H9 (cell line): ENCODE measurements at regions not wholly inside any gene's neighbourhood (a gene's known extent, or its start where the extent isn't known, plus 50 kb on each side); places are given as distances from the start of the nearest gene placed in this dataset.

Source experiments
- DNase-seq: peaks from one replicate; pipeline ENCODE4 v3.0.0-alpha.2; 2017
- H2AFZ ChIP-seq: one replicate; pipeline ENCODE4 v1.6.1; 2013; ENCODE audit warnings: mild to moderate bottlenecking, low read length, control low read depth, moderate library complexity
- H2AK5ac ChIP-seq: 2 replicates; pipeline ENCODE4 v1.6.1; 2013; ENCODE audit warnings: low read length, control low read depth, mixed read lengths; ENCODE audit not compliant: insufficient read length
- H2BK120ac ChIP-seq: one replicate; pipeline ENCODE4 v1.6.1; 2013; ENCODE audit warnings: low read depth, mild to moderate bottlenecking, low read length, control low read depth, inconsistent platforms; ENCODE audit not compliant: poor library complexity, severe bottlenecking
- H2BK12ac ChIP-seq: 2 replicates; pipeline ENCODE4 v1.6.1; 2013; ENCODE audit warnings: low read length, control low read depth, mixed read lengths, low read depth; ENCODE audit not compliant: insufficient read length
- H2BK15ac ChIP-seq: 2 replicates; pipeline ENCODE4 v1.6.1; 2013; ENCODE audit warnings: low read depth, low read length, control low read depth
- H2BK20ac ChIP-seq: one replicate; pipeline ENCODE4 v1.6.1; 2013; ENCODE audit warnings: low read depth, mild to moderate bottlenecking, low read length, control low read depth, inconsistent platforms; ENCODE audit not compliant: poor library complexity, severe bottlenecking
- H2BK5ac ChIP-seq: 2 replicates; pipeline ENCODE4 v1.6.1; 2013; ENCODE audit warnings: low read length, control low read depth, mixed read lengths; ENCODE audit not compliant: insufficient read length
- H3K14ac ChIP-seq: 2 replicates; pipeline ENCODE4 v1.6.1; 2013; ENCODE audit warnings: low read length, control low read depth; ENCODE audit not compliant: insufficient read depth
- H3K18ac ChIP-seq: 2 replicates; pipeline ENCODE4 v1.6.1; 2013; ENCODE audit warnings: low read depth, mild to moderate bottlenecking, mixed read lengths, low read length, control low read depth; ENCODE audit not compliant: insufficient read length
- H3K23ac ChIP-seq: 2 replicates; pipeline ENCODE4 v1.6.1; 2013; ENCODE audit warnings: low read length, control low read depth, mixed read lengths, low read depth; ENCODE audit not compliant: insufficient read length
- H3K23me2 ChIP-seq: 2 replicates; pipeline ENCODE4 v1.6.1; 2013; ENCODE audit warnings: low read depth, mild to moderate bottlenecking, mixed read lengths, low read length, control low read depth; ENCODE audit not compliant: insufficient read length, poor library complexity, severe bottlenecking
- H3K27ac ChIP-seq: 2 replicates; pipeline ENCODE4 v1.5.1; 2013; ENCODE audit warnings: low read length, control low read depth, mixed read lengths, low read depth; ENCODE audit not compliant: insufficient read length
- H3K27me3 ChIP-seq: 2 replicates; pipeline ENCODE4 v1.6.1; 2013; ENCODE audit warnings: low read length, control low read depth, inconsistent platforms; ENCODE audit not compliant: insufficient read depth
- H3K4ac ChIP-seq: 2 replicates; pipeline ENCODE4 v1.6.1; 2013; ENCODE audit warnings: low read depth, mild to moderate bottlenecking, control low read depth, inconsistent platforms, low read length, moderate library complexity
- H3K4me1 ChIP-seq: 2 replicates; pipeline ENCODE4 v1.6.1; 2013; ENCODE audit warnings: low read length, control low read depth, inconsistent platforms; ENCODE audit not compliant: insufficient read depth
- H3K4me2 ChIP-seq: 2 replicates; pipeline ENCODE4 v1.6.1; 2013; ENCODE audit warnings: low read length, control low read depth, mixed read lengths; ENCODE audit not compliant: insufficient read length, insufficient read depth
- H3K56ac ChIP-seq: 2 replicates; pipeline ENCODE4 v1.6.1; 2013; ENCODE audit warnings: low read depth, mild to moderate bottlenecking, mixed read lengths, low read length, control low read depth; ENCODE audit not compliant: insufficient read length
- H3K79me1 ChIP-seq: 2 replicates; pipeline ENCODE4 v1.6.1; 2013; ENCODE audit warnings: low read depth, mild to moderate bottlenecking, moderate library complexity, low read length, control low read depth, inconsistent platforms; ENCODE audit not compliant: insufficient read depth, poor library complexity, severe bottlenecking
- H3K79me2 ChIP-seq: 2 replicates; pipeline ENCODE4 v1.6.1; 2013; ENCODE audit warnings: low read length, control low read depth, inconsistent platforms; ENCODE audit not compliant: insufficient read depth
- H3K9ac ChIP-seq: 2 replicates; pipeline ENCODE4 v1.6.1; 2013; ENCODE audit warnings: low read length, control low read depth, mixed read lengths; ENCODE audit not compliant: insufficient read length; ENCODE audit errors: extremely low read depth
- H3K9me3 ChIP-seq: one replicate; pipeline ENCODE4 v1.6.1; 2013; ENCODE audit warnings: low read depth, low read length, inconsistent platforms; ENCODE audit not compliant: control insufficient read depth
- H3T11ph ChIP-seq: one replicate; pipeline ENCODE4 v1.6.1; 2013; ENCODE audit warnings: mild to moderate bottlenecking, low read length, control low read depth, inconsistent platforms
- H4K20me1 ChIP-seq: one replicate; pipeline ENCODE4 v1.6.1; 2013; ENCODE audit not compliant: control insufficient read depth, insufficient read length, insufficient read depth
- H4K5ac ChIP-seq: 2 replicates; pipeline ENCODE4 v1.6.1; 2013; ENCODE audit warnings: low read depth, mild to moderate bottlenecking, mixed read lengths, low read length, control low read depth; ENCODE audit not compliant: insufficient read length
- H4K8ac ChIP-seq: replicated peaks from 2 replicates; pipeline ENCODE4 v1.6.1; 2013; ENCODE audit warnings: low read length, control low read depth, mixed read lengths, low read depth; ENCODE audit not compliant: insufficient read length
- H4K91ac ChIP-seq: 2 replicates; pipeline ENCODE4 v1.6.1; 2013; ENCODE audit warnings: low read depth, mild to moderate bottlenecking, moderate library complexity, mixed read lengths, low read length, control low read depth; ENCODE audit not compliant: insufficient read length
- H3K27ac Mint-ChIP-seq, 3 experiments: 2 replicates in 2 of 3; 3 replicates in 1 of 3; pipeline ENCODE4 v1.8.0; 2020 to 2021; ENCODE audit warnings: mixed read lengths in 3 of 3, mild to moderate bottlenecking in 1 of 3, moderate library complexity in 1 of 3
- H3K27me3 Mint-ChIP-seq: 2 replicates; pipeline ENCODE4 v1.8.0; 2021; ENCODE audit warnings: low read depth, mild to moderate bottlenecking, moderate library complexity, mixed read lengths
- H3K36me3 Mint-ChIP-seq, 3 experiments: 2 replicates in 2 of 3; 3 replicates in 1 of 3; pipeline ENCODE4 v1.8.0; 2020 to 2021; ENCODE audit warnings: low read depth in 3 of 3, mixed read lengths in 3 of 3; ENCODE audit not compliant: insufficient read depth in 1 of 3
- H3K4me1 Mint-ChIP-seq, 2 experiments: 2 replicates each; pipeline ENCODE4 v1.8.0; 2020; ENCODE audit warnings: mixed read lengths in 2 of 2
- H3K4me3 Mint-ChIP-seq, 2 experiments: 2 replicates in 1 of 2; 3 replicates in 1 of 2; pipeline ENCODE4 v1.8.0; 2020 to 2021; ENCODE audit warnings: mild to moderate bottlenecking in 2 of 2, mixed read lengths in 2 of 2, moderate library complexity in 1 of 2
- H3K9me3 Mint-ChIP-seq, 2 experiments: 2 replicates in 1 of 2; 3 replicates in 1 of 2; pipeline ENCODE4 v1.8.0; 2020; ENCODE audit warnings: mild to moderate bottlenecking in 2 of 2, mixed read lengths in 2 of 2, moderate library complexity in 1 of 2
- WGBS: extraction: QIAGEN DNeasy Blood & Tissue Kit; methylation state at CpG from one replicate; pipeline ENCODE4 v1.1.7; 2013; ENCODE audit warnings: missing lambda C conversion rate, low lambda C conversion rate, mixed read lengths; ENCODE audit not compliant: insufficient read length; ENCODE audit errors: extremely low coverage; 5-methylcytosine and 5-hydroxymethylcytosine counted together
- TF ChIP-seq, protein P1 (sequence below): fragments of 200-600 bp; sonication (generic); conservative IDR thresholded peaks from 3 replicates; pipeline ENCODE4 v1.8.0; 2021; ENCODE audit warnings: antibody characterized with exemption, mild to moderate bottlenecking

DNA sequence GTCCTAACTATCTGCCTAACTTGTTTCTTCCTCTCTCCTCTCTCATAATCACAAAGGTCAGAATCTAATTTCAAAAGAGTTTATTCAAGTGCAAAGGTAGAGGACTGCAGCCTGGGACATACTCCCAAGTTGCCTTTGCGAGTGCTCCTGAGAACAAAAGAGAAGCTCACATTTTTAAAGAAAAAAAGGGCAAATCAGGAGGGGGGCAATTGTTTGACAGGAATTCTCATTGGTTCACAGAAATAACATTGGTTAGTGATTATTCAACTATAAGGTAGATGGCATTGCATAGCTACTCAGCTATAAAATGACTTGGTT is 108.1 kb upstream of the RAI14 start:
- DNase-seq: peak; percentile 54
- Histone ChIP-seq H3K4ac (no peak overlapping the region), H3K4me1 (0 out of 2 replicates have a peak, but pooled peaks cover 4% of the 10 kb centered on the region), H2AFZ (no peak overlapping the region), H4K8ac (no peak overlapping the region), H2BK12ac (no peak overlapping the region), H2BK120ac (no peak overlapping the region), H2BK20ac (no peak overlapping the region), H3K79me2 (no peaks in the 10 kb centered on the region), H2BK15ac (no peak overlapping the region), H2BK5ac (no peak overlapping the region), H3K4me2 (no peak overlapping the region), H3K14ac (no peak overlapping the region), H3K27ac (peak overlapping the region; percentile 74), H3K18ac (no peak overlapping the region), H2AK5ac (no peak overlapping the region), H3T11ph (no peak overlapping the region), H4K20me1 (no peaks in the 10 kb centered on the region), H3K27me3 (no peaks in the 10 kb centered on the region), H3K23me2 (no peaks in the 10 kb centered on the region), H3K79me1 (no peaks in the 10 kb centered on the region), H4K91ac (no peak overlapping the region), H3K9me3 (peaks cover 35% of the 10 kb centered on the region), H3K23ac (no peak overlapping the region), H3K9ac (no peak overlapping the region), H4K5ac (no peak overlapping the region), H3K56ac (no peak overlapping the region)
- H3K27ac Mint-ChIP-seq: peak overlapping the region; percentile 24 to 83 (median 46)
- WGBS: no CpG with 5 or more reads among the region's 1 CpG
- peaks cover 33 to 49% (median 45%) of the 10 kb centered on the region in 3 experiments for H3K36me3 Mint-ChIP-seq
- peaks cover 2% of the 10 kb centered on the region; the same call in 1 of the 2 replicates for H3K27me3 Mint-ChIP-seq
- TF ChIP-seq, protein P1, sequence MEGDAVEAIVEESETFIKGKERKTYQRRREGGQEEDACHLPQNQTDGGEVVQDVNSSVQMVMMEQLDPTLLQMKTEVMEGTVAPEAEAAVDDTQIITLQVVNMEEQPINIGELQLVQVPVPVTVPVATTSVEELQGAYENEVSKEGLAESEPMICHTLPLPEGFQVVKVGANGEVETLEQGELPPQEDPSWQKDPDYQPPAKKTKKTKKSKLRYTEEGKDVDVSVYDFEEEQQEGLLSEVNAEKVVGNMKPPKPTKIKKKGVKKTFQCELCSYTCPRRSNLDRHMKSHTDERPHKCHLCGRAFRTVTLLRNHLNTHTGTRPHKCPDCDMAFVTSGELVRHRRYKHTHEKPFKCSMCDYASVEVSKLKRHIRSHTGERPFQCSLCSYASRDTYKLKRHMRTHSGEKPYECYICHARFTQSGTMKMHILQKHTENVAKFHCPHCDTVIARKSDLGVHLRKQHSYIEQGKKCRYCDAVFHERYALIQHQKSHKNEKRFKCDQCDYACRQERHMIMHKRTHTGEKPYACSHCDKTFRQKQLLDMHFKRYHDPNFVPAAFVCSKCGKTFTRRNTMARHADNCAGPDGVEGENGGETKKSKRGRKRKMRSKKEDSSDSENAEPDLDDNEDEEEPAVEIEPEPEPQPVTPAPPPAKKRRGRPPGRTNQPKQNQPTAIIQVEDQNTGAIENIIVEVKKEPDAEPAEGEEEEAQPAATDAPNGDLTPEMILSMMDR: no peak
- peaks cover 22 to 26% of the 10 kb centered on the region in 2 experiments for H3K4me1 Mint-ChIP-seq
- peaks cover 46 to 50% of the 10 kb centered on the region in 2 experiments for H3K9me3 Mint-ChIP-seq
- H3K4me3 Mint-ChIP-seq: no peak overlapping the region
